T-helper 2 cell treated with Interferon-gamma antibody and Interleukin-4, amounts not matched to agents 5 μg/mL and 100 μg/mL, for 36 hours (primary cell): ENCODE measurements at regions not wholly inside any gene's neighbourhood (a gene's known extent, or its start where the extent isn't known, plus 50 kb on each side); places are given as distances from the start of the nearest gene placed in this dataset.

Experiments used
- DNase-seq: peaks from one replicate; pipeline ENCODE4 v3.0.0; 2021; ENCODE audit warnings: low spot score
- H3K27ac Mint-ChIP-seq: one replicate; pipeline ENCODE4 v1.8.0; 2021; ENCODE audit warnings: mild to moderate bottlenecking, mixed read lengths
- H3K27me3 Mint-ChIP-seq: one replicate; pipeline ENCODE4 v1.8.0; 2021; ENCODE audit warnings: low read depth, mixed read lengths
- H3K36me3 Mint-ChIP-seq: one replicate; pipeline ENCODE4 v1.8.0; 2021; ENCODE audit warnings: low read depth, mixed read lengths
- H3K4me1 Mint-ChIP-seq: one replicate; pipeline ENCODE4 v1.8.0; 2021; ENCODE audit warnings: low read depth, mixed read lengths
- H3K4me3 Mint-ChIP-seq: one replicate; pipeline ENCODE4 v1.8.0; 2022; ENCODE audit warnings: mild to moderate bottlenecking, moderate library complexity, mixed read lengths
- H3K9me3 Mint-ChIP-seq: one replicate; pipeline ENCODE4 v1.8.0; 2021; ENCODE audit warnings: mixed read lengths

DNA sequence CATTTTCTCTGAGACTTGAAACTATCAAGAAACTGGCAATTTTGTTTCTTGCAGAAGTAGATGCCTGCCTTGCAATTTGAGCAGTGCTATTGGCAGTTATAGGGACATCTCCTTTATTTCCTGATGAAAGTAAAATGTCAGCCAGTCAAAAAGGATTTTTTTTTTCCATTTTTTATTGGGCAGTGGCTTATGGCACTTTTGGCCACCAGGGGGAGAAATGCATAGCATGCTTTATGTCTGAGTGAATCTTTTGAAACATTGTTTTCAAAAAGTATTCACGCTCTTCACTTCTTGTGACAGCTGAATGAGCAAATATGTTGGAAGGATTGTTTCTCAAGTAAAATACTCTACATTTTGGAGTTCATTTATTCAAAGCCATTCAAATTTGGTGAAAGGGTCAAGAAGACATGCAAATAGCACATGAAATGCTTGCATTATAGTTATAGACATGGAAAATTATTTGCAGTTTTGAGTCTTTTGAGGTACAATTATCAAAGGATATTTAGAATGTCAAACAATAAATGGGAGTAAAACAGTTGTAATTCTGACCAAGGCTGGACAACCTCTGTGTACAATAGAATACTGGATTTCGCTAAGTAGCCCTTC is 491.0 kb downstream of the CDH2 start:
- Mint-ChIP-seq H3K27me3 (no peaks in the 10 kb centered on the region), H3K4me1 (no peaks in the 10 kb centered on the region), H3K27ac (no peak overlapping the region), H3K9me3 (peaks cover 16% of the 10 kb centered on the region), H3K36me3 (no peaks in the 10 kb centered on the region), H3K4me3 (no peak overlapping the region)
- no peak for DNase-seq

- Mint-ChIP-seq H3K27me3 (no peaks in the 10 kb centered on the region), H3K4me1 (no peaks in the 10 kb centered on the region), H3K27ac (no peak overlapping the region), H3K9me3 (peaks cover 16% of the 10 kb centered on the region), H3K36me3 (no peaks in the 10 kb centered on the region), H3K4me3 (no peak overlapping the region)
- no peak for DNase-seq
Observed at GRCh38 chr18:27685091-27685490, 491.8 kb downstream of the CDH2 start.

GRCh38 chr18:27674411-27674810 is 489.3 kb upstream of the CHST9 start:
- Mint-ChIP-seq H3K9me3 (peaks cover 27% of the 10 kb centered on the region), H3K27ac (no peak overlapping the region), H3K4me1 (no peaks in the 10 kb centered on the region), H3K27me3 (no peaks in the 10 kb centered on the region), H3K36me3 (peaks cover 2% of the 10 kb centered on the region), H3K4me3 (no peak overlapping the region)
- DNase-seq = no peak

- no peaks in the 10 kb centered on the region for H3K4me1 Mint-ChIP-seq
- H3K27ac Mint-ChIP-seq = no peak overlapping the region
- no peaks in the 10 kb centered on the region for H3K27me3 Mint-ChIP-seq
- peaks cover 25% of the 10 kb centered on the region for H3K9me3 Mint-ChIP-seq
- peaks cover 2% of the 10 kb centered on the region for H3K36me3 Mint-ChIP-seq
- no peak for DNase-seq
- H3K4me3 Mint-ChIP-seq = no peak overlapping the region
Observed at GRCh38 chr18:27673861-27674260, 488.8 kb upstream of the CHST9 start.

GRCh38 chr18:27668158-27668557 is 483.1 kb upstream of the CHST9 start:
- H3K27me3 Mint-ChIP-seq = no peaks in the 10 kb centered on the region
- H3K9me3 Mint-ChIP-seq = no peaks in the 10 kb centered on the region
- no peaks in the 10 kb centered on the region for H3K36me3 Mint-ChIP-seq
- no peak overlapping the region for H3K4me3 Mint-ChIP-seq
- DNase-seq = no peak
- no peak overlapping the region for H3K27ac Mint-ChIP-seq
- H3K4me1 Mint-ChIP-seq = no peaks in the 10 kb centered on the region

DNA sequence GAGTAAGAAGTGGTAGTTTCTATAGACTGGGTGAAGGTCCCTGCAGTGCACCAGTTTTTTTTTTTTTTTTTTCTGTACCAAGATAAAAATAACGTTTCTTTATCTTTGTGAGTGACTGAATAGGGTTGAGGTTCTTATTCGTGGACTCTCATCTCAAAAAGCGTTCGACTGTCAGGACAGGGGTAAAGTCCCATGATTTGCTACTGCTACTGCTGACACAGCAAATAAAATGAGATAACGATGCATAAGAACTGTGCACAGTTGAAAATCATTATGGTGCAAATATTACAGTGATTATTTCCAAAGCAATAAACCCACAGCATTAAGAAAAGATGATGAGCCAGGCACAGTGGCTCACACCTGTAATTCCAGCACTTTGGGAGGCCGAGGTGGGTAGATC is 482.0 kb upstream of the CHST9 start:
- Mint-ChIP-seq H3K27me3 (no peaks in the 10 kb centered on the region), H3K4me1 (no peaks in the 10 kb centered on the region), H3K36me3 (no peaks in the 10 kb centered on the region), H3K4me3 (no peak overlapping the region), H3K27ac (no peak overlapping the region), H3K9me3 (no peaks in the 10 kb centered on the region)
- DNase-seq = no peak

GRCh38 chr18:27666016-27666415 is 480.9 kb upstream of the CHST9 start:
- no peaks in the 10 kb centered on the region for H3K36me3 Mint-ChIP-seq
- no peak for DNase-seq
- H3K27me3 Mint-ChIP-seq = no peaks in the 10 kb centered on the region
- no peak overlapping the region for H3K4me3 Mint-ChIP-seq
- no peaks in the 10 kb centered on the region for H3K9me3 Mint-ChIP-seq
- no peak overlapping the region for H3K27ac Mint-ChIP-seq
- H3K4me1 Mint-ChIP-seq = no peaks in the 10 kb centered on the region

GRCh38 chr18:27665264-27665799 is 480.2 kb upstream of the CHST9 start:
- no peaks in the 10 kb centered on the region for H3K4me1 Mint-ChIP-seq

GRCh38 chr18:27662949-27663348 is 477.8 kb upstream of the CHST9 start:
- Mint-ChIP-seq H3K4me3 (no peak overlapping the region), H3K36me3 (no peaks in the 10 kb centered on the region), H3K9me3 (peaks cover 3% of the 10 kb centered on the region), H3K27me3 (no peaks in the 10 kb centered on the region), H3K4me1 (no peaks in the 10 kb centered on the region), H3K27ac (no peak overlapping the region)
- DNase-seq = no peak

More at GRCh38 chr18:27665264-27665799, 480.2 kb upstream of the CHST9 start:
- Mint-ChIP-seq H3K9me3 (no peaks in the 10 kb centered on the region), H3K27ac (no peak overlapping the region), H3K27me3 (no peaks in the 10 kb centered on the region), H3K4me3 (no peak overlapping the region), H3K36me3 (no peaks in the 10 kb centered on the region)
- no peak for DNase-seq

GRCh38 chr18:27662537-27662936 is 477.4 kb upstream of the CHST9 start:
- peaks cover 3% of the 10 kb centered on the region for H3K9me3 Mint-ChIP-seq
- no peak overlapping the region for H3K27ac Mint-ChIP-seq
- no peaks in the 10 kb centered on the region for H3K4me1 Mint-ChIP-seq
- no peaks in the 10 kb centered on the region for H3K27me3 Mint-ChIP-seq
- no peak for DNase-seq
- no peaks in the 10 kb centered on the region for H3K36me3 Mint-ChIP-seq
- H3K4me3 Mint-ChIP-seq = no peak overlapping the region

DNA sequence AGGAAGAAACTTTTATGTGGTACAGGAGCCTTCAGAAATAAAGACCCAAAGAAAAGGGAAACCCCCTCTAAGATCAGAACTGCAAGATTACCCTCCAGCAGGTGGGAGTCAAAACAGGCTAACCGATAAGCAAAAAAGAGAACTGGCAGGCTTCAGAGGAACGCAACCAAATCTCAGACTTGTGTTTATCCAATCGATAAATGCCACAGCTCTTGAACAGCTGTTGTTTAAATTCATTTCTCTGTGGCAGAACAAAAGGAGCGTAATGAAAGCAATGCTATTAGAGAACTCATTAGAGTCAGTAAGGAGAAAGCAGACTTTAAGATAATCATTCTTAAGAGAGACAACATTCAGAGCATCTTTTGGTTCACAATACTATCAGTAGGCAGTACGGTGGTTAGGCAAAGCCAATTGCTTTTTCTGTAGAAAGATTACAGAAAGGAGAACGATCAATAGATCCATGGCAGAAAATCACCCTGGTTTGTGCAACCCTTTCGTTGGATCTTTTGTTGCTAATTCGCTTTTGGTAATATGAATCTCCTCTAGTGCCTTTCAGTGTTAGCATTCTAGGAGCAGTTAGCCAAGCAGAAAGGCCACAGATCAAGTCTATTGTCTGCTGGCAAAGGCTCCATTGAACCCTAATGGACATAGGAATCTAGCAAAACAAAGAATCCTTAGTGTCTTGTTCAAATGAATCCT is 476.4 kb upstream of the CHST9 start:
- peaks cover 3% of the 10 kb centered on the region for H3K9me3 Mint-ChIP-seq
- H3K27ac Mint-ChIP-seq = no peak overlapping the region
- H3K36me3 Mint-ChIP-seq = no peaks in the 10 kb centered on the region
- no peak overlapping the region for H3K4me3 Mint-ChIP-seq
- no peak for DNase-seq
- H3K4me1 Mint-ChIP-seq = no peaks in the 10 kb centered on the region
- no peaks in the 10 kb centered on the region for H3K27me3 Mint-ChIP-seq

DNA sequence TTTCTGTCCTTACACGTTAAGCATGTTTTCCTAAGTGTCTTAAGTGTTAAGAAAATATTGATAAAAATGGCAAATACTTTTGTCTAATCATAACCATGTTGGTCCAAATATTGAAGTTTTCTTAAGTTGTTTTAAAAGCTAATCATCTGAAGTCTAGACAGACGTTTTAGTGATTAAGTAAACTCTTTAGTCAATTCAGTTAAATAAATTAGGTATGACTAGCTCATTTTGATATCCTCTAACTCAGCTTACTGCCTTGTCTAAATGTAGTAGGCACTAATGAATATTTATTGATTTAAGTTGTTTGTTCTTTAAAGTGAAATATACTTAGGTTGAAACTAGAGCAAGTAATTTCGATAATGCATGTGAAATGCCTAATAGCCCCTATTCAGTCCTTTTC is 471.8 kb upstream of the CHST9 start:
- Mint-ChIP-seq H3K9me3 (peaks cover 13% of the 10 kb centered on the region), H3K36me3 (no peaks in the 10 kb centered on the region), H3K27ac (no peak overlapping the region), H3K4me3 (no peak overlapping the region), H3K27me3 (no peaks in the 10 kb centered on the region), H3K4me1 (no peaks in the 10 kb centered on the region)
- DNase-seq = no peak

- Mint-ChIP-seq H3K9me3 (peaks cover 13% of the 10 kb centered on the region), H3K36me3 (no peaks in the 10 kb centered on the region), H3K27ac (no peak overlapping the region), H3K4me3 (no peak overlapping the region), H3K4me1 (no peaks in the 10 kb centered on the region), H3K27me3 (no peaks in the 10 kb centered on the region)
- no peak for DNase-seq
Observed at GRCh38 chr18:27656167-27656778, 471.2 kb upstream of the CHST9 start.

GRCh38 chr18:27653247-27653646 is 468.1 kb upstream of the CHST9 start:
- Mint-ChIP-seq H3K9me3 (peaks cover 10% of the 10 kb centered on the region), H3K36me3 (no peaks in the 10 kb centered on the region), H3K27me3 (no peaks in the 10 kb centered on the region), H3K4me3 (no peak overlapping the region), H3K27ac (no peak overlapping the region), H3K4me1 (no peaks in the 10 kb centered on the region)
- no peak for DNase-seq
